GM12878 (cell line): ENCODE measurements at regions not wholly inside any gene's neighbourhood (a gene's known extent, or its start where the extent isn't known, plus 50 kb on each side); places are given as distances from the start of the nearest gene placed in this dataset.

Experiments
- CEBPZ ChIP-seq: fragments of 150-350 bp; IDR thresholded peaks from 2 replicates; pipeline ENCODE4 v1.6.1; 2016; ENCODE audit warnings: low read depth, low read length
- GATAD2B ChIP-seq: fragments of 450-650 bp; conservative IDR thresholded peaks from 2 replicates; pipeline ENCODE4 v1.6.1; 2017; ENCODE audit warnings: low read depth, mild to moderate bottlenecking, moderate library complexity
- JUND ChIP-seq: IDR thresholded peaks from 2 replicates; pipeline ENCODE4 v1.6.1; 2012; ENCODE audit warnings: low read depth, mild to moderate bottlenecking, low read length, improper control_type of control experiment, moderate library complexity
- NR2F1 ChIP-seq: fragments of 450-650 bp; conservative IDR thresholded peaks from 2 replicates; pipeline ENCODE4 v1.6.1; 2017; ENCODE audit warnings: mild to moderate bottlenecking
- SIN3A ChIP-seq: IDR thresholded peaks from 2 replicates; pipeline ENCODE4 v1.6.1; 2012; ENCODE audit warnings: low read depth, low read length, improper control_type of control experiment
- ZBTB11 ChIP-seq: fragments of 450-650 bp; formaldehyde crosslinking; IDR thresholded peaks from 2 replicates; pipeline ENCODE4 v1.5.0; 2022; ENCODE audit warnings: mild to moderate bottlenecking, missing genetic modification characterization
- ZNF24 ChIP-seq: fragments of 450-650 bp; IDR thresholded peaks from 2 replicates; pipeline ENCODE4 v1.6.1; 2017; ENCODE audit warnings: antibody characterized with exemption, mild to moderate bottlenecking
- ZNF274 ChIP-seq: IDR thresholded peaks from one replicate; pipeline ENCODE4 v1.8.0; 2011; ENCODE audit not compliant: insufficient read length, insufficient read depth

- TF ChIP-seq CEBPZ (no peak), JUND (no peak), ZNF274 (no peak), NR2F1 (no peak), ZBTB11 (CRISPR knock-in tag) (no peak), GATAD2B (no peak), SIN3A (no peak), ZNF24 (no peak)
Observed at GRCh38 chr11:8789864-8790263, 107.3 kb downstream of the RPL27A start (continued).
